ENCODE measurements at regions not wholly inside any gene's neighbourhood (a gene's known extent, or its start where the extent isn't known, plus 50 kb on each side); places are given as distances from the start of the nearest gene placed in this dataset.
"Not testable (repeated sequence)": the region's sequence is repeated elsewhere in the genome, so short reads cannot be mapped to it uniquely, and the experiment has no call there.

DNA sequence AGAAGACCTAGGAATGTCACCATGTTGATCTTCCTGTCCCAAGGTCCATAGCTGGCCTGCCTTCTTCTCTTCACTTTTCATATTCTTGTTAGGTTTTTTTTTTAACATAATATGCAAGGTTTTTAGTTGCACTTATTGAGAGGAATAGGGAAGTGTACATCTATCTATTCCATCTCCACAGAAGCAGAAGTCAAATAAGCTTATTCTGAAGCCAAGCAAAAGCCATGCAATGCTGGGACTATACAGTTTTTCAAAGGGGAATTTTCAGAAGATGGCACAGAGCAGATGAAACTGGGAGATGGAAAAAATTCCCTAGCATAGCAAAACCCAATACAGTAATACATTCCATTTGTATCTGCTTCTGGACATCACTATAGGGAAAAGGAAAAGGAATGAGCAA is 447.6 kb downstream of the GADD45G start:
- DNase-seq (ENCODE audit: low read depth, low spot score), result no peak

DNA sequence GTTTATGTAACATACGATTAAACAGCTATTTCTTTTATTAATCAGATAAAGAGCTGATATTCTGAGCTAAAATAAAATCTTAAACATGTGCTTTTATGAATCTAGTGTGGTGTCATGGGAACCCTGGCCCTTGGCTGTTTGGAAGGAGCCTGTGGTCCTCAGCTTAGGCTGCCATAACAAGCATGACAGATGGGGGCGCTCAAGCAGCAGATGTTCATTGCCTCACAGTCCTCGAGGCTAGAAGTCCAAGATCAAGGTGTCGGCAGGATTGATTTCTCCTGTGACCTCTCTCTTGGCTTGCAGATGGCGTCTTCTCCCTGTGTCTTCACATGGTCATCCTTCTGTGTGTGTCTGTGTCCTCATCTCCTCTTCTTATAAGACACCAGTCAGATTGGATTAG is 448.2 kb downstream of the GADD45G start:
- DNase-seq (ENCODE audit: low read depth, low spot score), result no peak

DNA sequence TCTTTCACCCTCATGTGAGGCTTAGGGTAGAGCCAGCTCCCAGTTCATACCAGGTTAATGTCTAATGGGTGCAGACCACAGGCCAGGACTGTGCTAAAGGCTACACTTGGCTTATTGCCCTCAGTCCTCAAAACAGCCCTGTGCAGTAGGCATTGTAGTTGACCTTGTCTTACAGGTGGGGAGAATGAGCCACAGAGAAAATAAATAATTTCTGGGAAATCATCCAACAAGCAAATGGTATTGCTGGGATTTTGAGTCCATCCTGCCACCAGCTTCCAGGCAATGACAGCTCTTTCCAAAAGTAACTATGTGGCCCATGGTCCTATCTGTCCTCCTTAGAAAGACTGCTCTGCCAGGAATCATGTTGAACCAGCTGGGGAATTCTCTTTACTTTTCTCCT is 450.0 kb downstream of the GADD45G start:
- no peak for DNase-seq (ENCODE audit: low read depth, low spot score)

- no peak for DNase-seq (ENCODE audit: low read depth, low spot score)
Observed at GRCh38 chr9:90055226-90055625, 450.4 kb downstream of the GADD45G start.

GRCh38 chr9:90057361-90057760 is 452.5 kb downstream of the GADD45G start:
- no peak for DNase-seq (ENCODE audit: low read depth, low spot score)

DNA sequence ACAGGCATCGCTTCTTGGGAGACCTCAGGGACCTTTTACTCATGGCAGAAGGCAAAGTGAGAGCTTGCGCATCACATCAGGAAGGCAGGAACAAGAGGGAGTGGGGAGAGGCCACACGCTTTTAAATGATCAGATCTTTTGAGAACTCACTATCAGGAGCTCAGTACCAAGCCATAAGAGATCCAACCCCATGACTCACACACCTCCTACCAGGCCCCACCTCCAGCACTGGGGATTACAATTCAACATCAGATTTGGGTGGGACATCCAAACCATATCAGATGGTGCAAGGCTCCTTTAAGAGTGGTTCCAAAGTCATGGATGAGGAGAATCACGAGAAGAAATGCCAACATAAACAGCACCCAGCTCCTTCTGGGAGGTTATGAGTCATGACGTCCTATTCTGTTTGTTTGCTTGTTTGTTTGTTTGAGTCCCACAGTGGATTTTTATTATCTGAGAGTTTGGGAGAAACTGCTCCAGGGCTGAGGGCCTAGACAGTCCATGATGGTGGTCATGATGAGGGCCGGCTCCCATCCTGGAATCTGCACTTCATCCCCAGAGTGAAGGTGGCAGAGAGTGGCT is 453.5 kb downstream of the GADD45G start:
- peak; percentile 2 for DNase-seq (ENCODE audit: low read depth, low spot score)

GRCh38 chr9:90059436-90059835 is 454.6 kb downstream of the GADD45G start:
- no peak for DNase-seq (ENCODE audit: low read depth, low spot score)

- DNase-seq (ENCODE audit: low read depth, low spot score), result no peak
Observed at GRCh38 chr9:90060256-90060655, 455.4 kb downstream of the GADD45G start.

DNA sequence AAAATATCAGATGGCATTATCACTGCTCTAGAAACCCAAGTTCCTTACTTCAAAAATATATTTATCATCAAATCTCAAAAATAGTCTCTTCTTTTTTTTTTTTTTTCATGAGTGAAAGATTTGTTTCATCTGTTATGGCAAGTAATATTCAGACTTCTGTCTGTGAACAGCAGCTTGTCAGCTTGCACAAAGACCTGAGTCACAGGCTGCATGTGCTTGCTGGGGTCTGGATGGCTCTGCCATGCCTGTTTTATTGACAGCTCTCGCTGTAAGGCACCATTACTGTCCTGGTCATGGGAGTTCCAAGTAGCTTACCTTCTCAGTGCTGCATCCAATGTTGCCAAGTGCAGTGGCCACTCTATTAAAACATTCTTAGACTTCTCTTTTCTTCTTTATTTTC is 456.4 kb downstream of the GADD45G start:
- DNase-seq (ENCODE audit: low read depth, low spot score), result no peak

- no peak for DNase-seq (ENCODE audit: low read depth, low spot score)
Observed at GRCh38 chr9:90062982-90063381, 458.2 kb downstream of the GADD45G start.

DNA sequence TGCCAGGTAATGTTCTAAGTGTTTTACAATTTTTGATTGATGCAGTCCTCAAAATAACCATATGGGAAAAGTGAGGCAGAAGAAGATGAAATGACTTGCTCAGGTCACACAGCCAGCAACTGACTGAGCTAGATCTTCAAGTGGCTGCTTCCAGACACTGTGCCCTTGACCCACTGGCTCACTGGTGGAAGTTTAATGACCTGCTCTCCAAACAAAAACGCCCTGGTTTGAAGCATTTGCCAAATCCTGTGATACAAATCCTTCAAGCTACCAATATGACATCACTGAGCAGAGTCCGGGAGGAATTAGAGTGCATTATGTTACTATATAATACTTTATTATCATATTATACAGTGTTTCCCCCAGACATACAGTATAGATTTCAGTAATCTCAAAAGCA is 459.4 kb downstream of the GADD45G start:
- DNase-seq (ENCODE audit: low read depth, low spot score), result no peak

GRCh38 chr9:90064971-90065370 is 460.2 kb downstream of the GADD45G start:
- peak; percentile 8 for DNase-seq (ENCODE audit: low read depth, low spot score)

DNA sequence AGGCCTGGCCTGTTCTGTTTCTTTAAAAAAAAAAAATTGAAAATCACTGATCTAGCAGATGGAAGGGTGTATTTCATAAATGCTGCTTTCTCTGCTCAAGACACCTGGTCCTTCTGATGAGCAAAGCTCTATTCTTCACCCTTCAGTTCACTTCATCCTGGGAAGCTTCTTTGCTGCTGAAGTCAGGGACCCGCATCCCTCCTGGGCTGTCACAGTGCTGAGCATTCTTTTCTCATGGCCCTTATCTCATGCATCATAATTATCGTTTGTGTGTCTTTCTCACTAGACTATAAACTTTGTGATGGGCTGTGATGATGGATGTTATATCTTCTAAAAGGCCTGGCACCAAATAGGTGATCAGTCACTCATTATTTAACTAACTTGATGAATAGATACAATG is 461.0 kb downstream of the GADD45G start:
- no peak for DNase-seq (ENCODE audit: low read depth, low spot score)

- DNase-seq (ENCODE audit: low read depth, low spot score), result no peak
Observed at GRCh38 chr9:90069085-90069484, 464.3 kb downstream of the GADD45G start.

GRCh38 chr9:90070056-90070455 is 465.2 kb downstream of the GADD45G start:
- DNase-seq (ENCODE audit: low read depth, low spot score), result no peak

GRCh38 chr9:90070469-90070868 is 465.7 kb downstream of the GADD45G start:
- DNase-seq (ENCODE audit: low read depth, low spot score), result no peak

GRCh38 chr9:90070931-90071660 is 466.3 kb downstream of the GADD45G start:
- DNase-seq (ENCODE audit: low read depth, low spot score), result no peak

DNA sequence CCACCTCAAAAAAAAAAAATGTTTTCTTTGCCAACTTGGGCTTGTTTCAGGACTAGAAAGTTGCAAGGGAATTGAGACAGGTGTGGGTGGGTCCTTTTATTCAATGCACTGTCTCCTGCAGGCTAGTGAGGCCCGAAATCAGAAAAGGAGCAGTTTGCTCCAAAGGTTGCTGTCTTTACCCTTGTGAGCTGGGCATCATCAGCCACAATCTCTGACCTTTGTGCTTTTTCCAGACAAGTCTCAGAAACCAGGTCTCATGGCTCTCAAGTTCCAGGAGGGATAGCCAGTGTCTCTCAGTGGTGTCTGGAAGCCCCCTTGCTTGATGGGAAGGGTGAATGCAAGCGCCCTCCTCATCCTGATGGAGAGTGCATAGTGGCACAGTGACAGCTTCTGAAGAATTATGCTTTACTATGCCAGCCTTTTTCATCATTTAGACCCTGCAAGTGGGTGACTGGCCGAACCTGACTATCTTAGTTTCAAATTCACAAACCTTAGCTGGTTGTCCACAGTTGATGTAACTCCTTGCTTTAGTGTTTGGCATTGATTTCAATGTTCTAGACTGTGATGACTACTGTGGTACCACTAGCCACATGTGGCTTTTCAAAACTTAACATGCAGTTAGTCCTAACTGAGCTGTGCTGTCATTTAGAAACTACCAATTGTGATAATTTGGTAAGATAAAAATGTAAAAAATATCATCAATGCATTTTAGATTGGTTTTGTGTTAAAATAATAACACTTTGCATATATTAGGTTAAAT is 468.6 kb downstream of the GADD45G start:
- DNase-seq (ENCODE audit: low read depth, low spot score), result no peak

DNA sequence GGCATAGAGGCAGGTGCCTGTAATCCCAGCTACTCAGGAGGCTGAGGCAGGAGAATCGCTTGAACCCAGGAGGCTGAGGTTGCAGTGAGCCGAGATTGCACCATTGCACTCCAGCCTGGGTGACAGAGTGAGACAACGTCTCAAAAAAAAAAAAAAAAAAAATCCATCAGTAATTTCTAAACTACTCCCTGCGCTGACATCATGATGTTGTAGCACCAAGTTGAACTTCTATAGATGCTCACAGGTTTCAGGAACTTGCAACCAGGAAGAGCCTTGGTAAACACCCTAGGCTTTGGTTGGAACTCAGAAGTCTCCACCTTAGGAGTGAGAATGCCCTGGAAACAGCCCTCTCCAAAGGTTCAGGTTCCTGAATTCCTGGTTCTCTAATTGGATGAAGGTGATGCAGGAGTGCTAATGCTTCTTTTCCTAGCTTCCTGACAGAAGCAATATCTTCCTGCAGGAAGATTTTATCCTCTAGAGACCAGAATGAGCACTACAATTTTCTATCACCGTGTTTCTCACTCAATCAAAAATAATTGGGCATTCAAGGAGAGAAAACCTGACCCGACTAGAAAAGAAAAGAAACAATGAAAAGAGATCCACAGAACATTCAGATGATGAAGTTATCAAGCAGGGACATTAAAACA is 469.6 kb downstream of the GADD45G start:
- no peak for DNase-seq (ENCODE audit: low read depth, low spot score)

DNA sequence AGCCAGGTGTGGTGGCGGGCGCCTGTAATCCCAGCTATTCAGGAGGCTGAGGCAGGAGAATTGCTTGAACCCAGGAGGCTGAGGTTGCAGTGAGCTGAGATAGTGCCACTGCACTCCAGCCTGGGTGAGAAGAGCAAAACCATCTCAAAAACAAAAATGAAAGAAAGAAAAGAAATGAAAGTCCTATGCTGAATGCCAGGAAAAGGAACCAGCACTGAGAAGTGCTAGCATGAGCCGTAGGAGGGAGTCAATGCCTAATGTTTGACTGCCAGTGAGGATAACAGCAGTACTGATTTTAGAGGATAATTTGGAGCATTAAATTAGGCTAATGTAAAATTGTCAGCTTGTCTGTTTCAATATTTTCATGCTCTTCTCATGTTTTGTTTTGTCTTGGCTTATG is 472.8 kb downstream of the GADD45G start:
- DNase-seq (ENCODE audit: low read depth, low spot score), result not testable (repeated sequence)

GRCh38 chr9:90078988-90079421 is 474.2 kb downstream of the GADD45G start:
- no peak for DNase-seq (ENCODE audit: low read depth, low spot score)

- DNase-seq (ENCODE audit: low read depth, low spot score), result no peak
Observed at GRCh38 chr9:90085633-90086032, 480.8 kb downstream of the GADD45G start.
